ENCODE measurements at regions not wholly inside any gene's neighbourhood (a gene's known extent, or its start where the extent isn't known, plus 50 kb on each side); places are given as distances from the start of the nearest gene placed in this dataset.
"Not testable (repeated sequence)": the region's sequence is repeated elsewhere in the genome, so short reads cannot be mapped to it uniquely, and the experiment has no call there.

GRCh38 chr4:97121493-97121892, 1021.8 kb downstream of the STPG2 start:
- Histone ChIP-seq H3K4me3 (replicated peaks; ENCODE audit: low read depth, low read length) (no peak overlapping the region), H3K27me3 (replicated peaks; ENCODE audit: control insufficient read depth, insufficient read depth, low read length) (no peaks in the 10 kb centered on the region), H3K36me3 (ENCODE audit: control insufficient read depth, insufficient read depth, low read length) (no peaks in the 10 kb centered on the region)
- TF ChIP-seq, protein P1, sequence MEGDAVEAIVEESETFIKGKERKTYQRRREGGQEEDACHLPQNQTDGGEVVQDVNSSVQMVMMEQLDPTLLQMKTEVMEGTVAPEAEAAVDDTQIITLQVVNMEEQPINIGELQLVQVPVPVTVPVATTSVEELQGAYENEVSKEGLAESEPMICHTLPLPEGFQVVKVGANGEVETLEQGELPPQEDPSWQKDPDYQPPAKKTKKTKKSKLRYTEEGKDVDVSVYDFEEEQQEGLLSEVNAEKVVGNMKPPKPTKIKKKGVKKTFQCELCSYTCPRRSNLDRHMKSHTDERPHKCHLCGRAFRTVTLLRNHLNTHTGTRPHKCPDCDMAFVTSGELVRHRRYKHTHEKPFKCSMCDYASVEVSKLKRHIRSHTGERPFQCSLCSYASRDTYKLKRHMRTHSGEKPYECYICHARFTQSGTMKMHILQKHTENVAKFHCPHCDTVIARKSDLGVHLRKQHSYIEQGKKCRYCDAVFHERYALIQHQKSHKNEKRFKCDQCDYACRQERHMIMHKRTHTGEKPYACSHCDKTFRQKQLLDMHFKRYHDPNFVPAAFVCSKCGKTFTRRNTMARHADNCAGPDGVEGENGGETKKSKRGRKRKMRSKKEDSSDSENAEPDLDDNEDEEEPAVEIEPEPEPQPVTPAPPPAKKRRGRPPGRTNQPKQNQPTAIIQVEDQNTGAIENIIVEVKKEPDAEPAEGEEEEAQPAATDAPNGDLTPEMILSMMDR (IDR thresholded peaks at IDR 0.05; ENCODE audit: insufficient read depth, low read length, poor library complexity, severe bottlenecking) = no peak
- DNase-seq (ENCODE audit: extremely low read depth, insufficient read length) = no peak

DNA sequence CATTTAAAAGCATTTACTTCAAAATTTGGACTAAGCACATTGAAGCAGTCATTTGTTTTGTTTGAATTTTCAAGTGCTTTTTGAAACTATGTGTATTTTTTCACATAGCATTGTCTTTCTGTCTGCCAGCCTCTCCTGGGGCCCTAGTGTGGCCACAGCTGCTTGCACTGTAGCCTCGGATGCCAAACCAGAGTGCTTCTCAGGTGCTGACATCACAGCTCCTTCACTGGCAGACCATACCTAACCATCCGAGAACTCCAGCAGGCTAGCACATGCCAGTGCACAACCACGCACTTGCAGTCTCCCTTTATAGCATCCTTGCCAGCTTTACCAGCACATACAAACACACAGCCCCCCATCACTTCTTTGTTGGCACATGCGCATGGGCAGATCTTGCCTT, 1019.7 kb downstream of the STPG2 start:
- no peak for DNase-seq (ENCODE audit: extremely low read depth, insufficient read length)
- H3K27me3 ChIP-seq (replicated peaks; ENCODE audit: control insufficient read depth, insufficient read depth, low read length) = no peaks in the 10 kb centered on the region
- no peaks in the 10 kb centered on the region for H3K36me3 ChIP-seq (ENCODE audit: control insufficient read depth, insufficient read depth, low read length)
- TF ChIP-seq, protein P1 (IDR thresholded peaks at IDR 0.05; ENCODE audit: insufficient read depth, low read length, poor library complexity, severe bottlenecking) = no peak
- H3K4me3 ChIP-seq (replicated peaks; ENCODE audit: low read depth, low read length) = no peak overlapping the region

GRCh38 chr4:97132435-97132834, 1010.8 kb downstream of the STPG2 start:
- no peaks in the 10 kb centered on the region for H3K36me3 ChIP-seq (ENCODE audit: control insufficient read depth, insufficient read depth, low read length)
- TF ChIP-seq, protein P1 (IDR thresholded peaks at IDR 0.05; ENCODE audit: insufficient read depth, low read length, poor library complexity, severe bottlenecking) = no peak
- H3K4me3 ChIP-seq (replicated peaks; ENCODE audit: low read depth, low read length) = no peak overlapping the region
- DNase-seq (ENCODE audit: extremely low read depth, insufficient read length) = no peak
- no peaks in the 10 kb centered on the region for H3K27me3 ChIP-seq (replicated peaks; ENCODE audit: control insufficient read depth, insufficient read depth, low read length)

GRCh38 chr4:97134456-97134855, 1008.8 kb downstream of the STPG2 start:
- no peak for DNase-seq (ENCODE audit: extremely low read depth, insufficient read length)
- H3K27me3 ChIP-seq (replicated peaks; ENCODE audit: control insufficient read depth, insufficient read depth, low read length) = no peaks in the 10 kb centered on the region
- H3K36me3 ChIP-seq (ENCODE audit: control insufficient read depth, insufficient read depth, low read length) = no peaks in the 10 kb centered on the region
- TF ChIP-seq, protein P1 (IDR thresholded peaks at IDR 0.05; ENCODE audit: insufficient read depth, low read length, poor library complexity, severe bottlenecking) = no peak
- no peak overlapping the region for H3K4me3 ChIP-seq (replicated peaks; ENCODE audit: low read depth, low read length)

DNA sequence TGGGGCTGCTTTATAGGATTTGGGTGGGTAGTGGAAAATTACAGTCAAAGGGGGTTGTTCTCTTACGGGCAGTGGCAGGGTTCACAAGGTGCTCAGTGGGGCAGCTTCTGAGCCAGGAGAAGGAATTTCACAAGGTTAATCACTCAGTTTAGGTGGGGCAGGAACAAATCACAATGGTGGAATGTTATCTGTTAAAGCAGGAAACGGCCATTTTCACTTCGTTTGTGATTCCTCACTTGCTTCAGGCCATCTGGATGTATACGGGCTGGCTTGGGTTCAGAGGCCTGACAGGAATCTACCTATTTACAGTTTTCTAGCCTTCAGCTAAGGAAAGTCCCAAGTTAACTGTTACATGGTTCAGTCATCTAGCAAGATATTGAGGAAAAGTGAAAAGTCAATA, 1003.5 kb downstream of the STPG2 start:
- H3K4me3 ChIP-seq (replicated peaks; ENCODE audit: low read depth, low read length) = no peak overlapping the region
- no peaks in the 10 kb centered on the region for H3K36me3 ChIP-seq (ENCODE audit: control insufficient read depth, insufficient read depth, low read length)
- TF ChIP-seq, protein P1 (IDR thresholded peaks at IDR 0.05; ENCODE audit: insufficient read depth, low read length, poor library complexity, severe bottlenecking) = no peak
- no peak for DNase-seq (ENCODE audit: extremely low read depth, insufficient read length)
- no peaks in the 10 kb centered on the region for H3K27me3 ChIP-seq (replicated peaks; ENCODE audit: control insufficient read depth, insufficient read depth, low read length)

- no peak for DNase-seq (ENCODE audit: extremely low read depth, insufficient read length)
- no peak overlapping the region for H3K4me3 ChIP-seq (replicated peaks; ENCODE audit: low read depth, low read length)
- TF ChIP-seq, protein P1 (IDR thresholded peaks at IDR 0.05; ENCODE audit: insufficient read depth, low read length, poor library complexity, severe bottlenecking) = no peak
- H3K36me3 ChIP-seq (ENCODE audit: control insufficient read depth, insufficient read depth, low read length) = no peaks in the 10 kb centered on the region
- H3K27me3 ChIP-seq (replicated peaks; ENCODE audit: control insufficient read depth, insufficient read depth, low read length) = no peaks in the 10 kb centered on the region
Observed at GRCh38 chr4:97140545-97140944, 1002.7 kb downstream of the STPG2 start.

GRCh38 chr4:97141332-97141731, 1001.9 kb downstream of the STPG2 start:
- not testable (repeated sequence) for H3K27me3 ChIP-seq (replicated peaks; ENCODE audit: control insufficient read depth, insufficient read depth, low read length); H3K4me3 ChIP-seq (replicated peaks; ENCODE audit: low read depth, low read length); DNase-seq (ENCODE audit: extremely low read depth, insufficient read length); H3K36me3 ChIP-seq (ENCODE audit: control insufficient read depth, insufficient read depth, low read length)

Measured in GM06990 (cell line).